Spleen (tissue), 11 donors: ENCODE measurements at regions not wholly inside any gene's neighbourhood (a gene's known extent, or its start where the extent isn't known, plus 50 kb on each side); places are given as distances from the start of the nearest gene placed in this dataset.
"Not testable (repeated sequence)": the region's sequence is repeated elsewhere in the genome, so short reads cannot be mapped to it uniquely, and the experiment has no call there.

ENCODE experiments used
- DNase-seq: peaks from one replicate; pipeline ENCODE4 v3.0.0-alpha.2; 2020
- H3K27ac ChIP-seq, 8 donors: fragments of 200-600 bp; sonication (generic) in 7 of 8; 1 replicate in 4 of 8; 2 replicates in 4 of 8; pipeline versions ENCODE4 v1.5.0 to v1.8.0; 2016 to 2021; ENCODE audit warnings: inconsistent platforms in 4 of 8, mild to moderate bottlenecking in 4 of 8, moderate library complexity in 1 of 8
- H3K27me3 ChIP-seq, 7 donors: fragments of 200-600 bp; sonication (generic) in 6 of 7; replicated peaks in 1 of 7; 1 replicate in 4 of 7; 2 replicates in 3 of 7; pipeline versions ENCODE4 v1.5.0 to v1.8.0; 2016 to 2021; ENCODE audit warnings: inconsistent platforms in 3 of 7, mild to moderate bottlenecking in 1 of 7
- H3K36me3 ChIP-seq, 6 donors: fragments of 200-600 bp; sonication (generic) in 5 of 6; 1 replicate in 4 of 6; 2 replicates in 2 of 6; pipeline versions ENCODE4 v1.5.0 to v1.8.0; 2016 to 2021; ENCODE audit warnings: inconsistent platforms in 2 of 6
- H3K4me1 ChIP-seq, 6 donors: fragments of 200-600 bp; sonication (generic) in 5 of 6; 1 replicate in 3 of 6; 2 replicates in 3 of 6; pipeline versions ENCODE4 v1.5.0 to v1.8.0; 2016 to 2021; ENCODE audit warnings: inconsistent platforms in 3 of 6
- H3K4me3 ChIP-seq, 8 donors: fragments of 200-600 bp; sonication (generic) in 7 of 8; 1 replicate in 4 of 8; 2 replicates in 4 of 8; pipeline versions ENCODE4 v1.5.0 to v1.8.0; 2016 to 2021; ENCODE audit warnings: inconsistent platforms in 4 of 8, mild to moderate bottlenecking in 4 of 8, moderate library complexity in 2 of 8
- H3K9me3 ChIP-seq, 8 donors: fragments of 200-600 bp; sonication (generic) in 7 of 8; 1 replicate in 4 of 8; 2 replicates in 4 of 8; pipeline versions ENCODE4 v1.5.0 to v1.8.0; 2016 to 2021; ENCODE audit warnings: inconsistent platforms in 4 of 8
- CTCF ChIP-seq, 11 experiments: fragments of 200-600 bp in 7 of 11; fragments of 450-650 bp in 4 of 11; sonication (generic) in 4 of 11; IDR thresholded peaks in 8 of 11; conservative IDR thresholded peaks in 3 of 11; 1 replicate in 7 of 11; 2 replicates in 4 of 11; pipeline versions ENCODE4 v1.4.0 to v1.8.0; 2016 to 2021; ENCODE audit warnings: antibody characterized with exemption in 11 of 11, inconsistent platforms in 4 of 11, mild to moderate bottlenecking in 1 of 11
- POLR2A ChIP-seq, 3 donors: fragments of 450-650 bp; IDR thresholded peaks; one replicate each; pipeline ENCODE4 v1.5.1; 2017; ENCODE audit warnings: antibody characterized with exemption in 3 of 3, mild to moderate bottlenecking in 1 of 3
- POLR2AphosphoS5 ChIP-seq, 3 donors: sonication (generic); formaldehyde crosslinking; IDR thresholded peaks; one replicate each; pipeline ENCODE4 v1.5.1; 2017; ENCODE audit warnings: antibody characterized with exemption in 3 of 3
- WGBS, 5 donors: extraction: QIAGEN DNeasy Blood & Tissue Kit in 3 of 5; methylation state at CpG; one replicate each; pipeline versions ENCODE4 v1.1.5 to v1.1.7; 2013 to 2018; 5-methylcytosine and 5-hydroxymethylcytosine counted together
- intact Hi-C: fragments of 100-400 bp; cut with DNase I; formaldehyde crosslinking; loops from one replicate; pipeline ENCODE4 v1.15.0; 2023; ENCODE audit warnings: low total_unique reads
- donor health status: healthy with polysubstance abuse.
- donor health status: DM: no; HTN: no; CAD: no; lungs with moderate emphysema.
- donor health status: DM: no; HTN: no; CAD: no.
- donor health status: Bipolar disorder and iron deficiency.
- donor health status: healthy.
- donor health status: DM: no; HTN: no; CAD: no.
- donor health status: DM: yes; HTN: yes; CAD: no.

DNA sequence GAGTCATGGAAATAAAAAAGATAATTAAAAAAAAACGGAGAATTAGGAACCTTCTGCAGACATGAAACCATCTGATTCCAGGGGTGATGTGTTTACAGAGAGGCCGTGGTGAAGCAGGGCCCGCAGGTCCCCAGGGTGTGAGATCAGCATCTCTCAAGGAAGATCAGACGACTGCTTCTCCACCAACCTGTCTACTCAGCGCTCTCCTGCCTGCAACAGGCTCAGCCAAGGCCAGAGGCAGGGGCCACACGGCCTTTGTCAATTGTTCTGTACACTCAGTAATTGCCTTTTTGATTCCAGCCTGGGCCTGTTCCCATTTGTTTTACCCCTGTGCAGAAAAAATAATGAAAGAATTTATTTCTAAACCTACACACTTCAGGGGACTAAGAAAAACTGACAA is 124.6 kb downstream of the NXPE2 start:
- Histone ChIP-seq H3K27ac (no peak overlapping the region), H3K4me1 (no peaks in the 10 kb centered on the region), H3K36me3 (no peaks in the 10 kb centered on the region), H3K9me3 (peaks cover 0 to 9% (median 0%) of the 10 kb centered on the region in 8 donors), H3K4me3 (no peak overlapping the region), H3K27me3 (peaks cover 0 to 30% (median 0%) of the 10 kb centered on the region in 7 donors)
- DNase-seq, result no peak
- intact Hi-C loops, result no loop called here
- WGBS, 5 donors, result 58 to 68% (median 63%) methylated on average over 6 of the region's 6 CpGs
- TF ChIP-seq CTCF (IDR thresholded peaks at IDR 0.05 in 8 of 11, conservative IDR thresholded peaks at IDR 0.05 in 3 of 11) (no peak), POLR2AphosphoS5 (IDR thresholded peaks at IDR 0.05) (no peak), POLR2A (IDR thresholded peaks at IDR 0.05) (no peak)

DNA sequence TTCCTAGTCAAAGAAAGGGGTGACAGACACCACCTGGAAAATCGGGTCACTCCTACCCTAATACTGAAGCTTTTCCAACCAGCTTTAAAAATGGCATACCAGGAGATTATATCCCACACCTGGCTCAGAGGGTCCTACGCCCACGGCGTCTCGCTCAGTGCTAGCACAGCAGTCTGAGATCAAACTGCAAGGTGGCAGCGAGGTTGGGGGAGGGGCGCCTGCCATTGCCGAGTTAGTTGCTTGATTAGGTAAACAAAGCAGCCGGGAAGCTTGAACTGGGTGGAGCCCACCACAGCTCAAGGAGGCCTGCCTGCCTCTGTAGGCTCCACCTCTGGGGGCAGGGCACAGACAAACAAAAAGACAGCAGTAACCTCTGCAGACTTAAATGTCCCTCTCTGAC is 127.1 kb downstream of the NXPE2 start:
- 50 to 69% (median 66%) methylated on average over 5 to 9 of the region's 9 CpGs for WGBS, 5 donors

GRCh38 chr11:114811971-114812370 is 133.6 kb downstream of the NXPE2 start:
- intact Hi-C loops, result no loop called here
- whole genome bisulfite sequencing, 5 donors, result 83 to 97% (median 87%) methylated on average over 3 of the region's 3 CpGs
- TF ChIP-seq POLR2AphosphoS5 (IDR thresholded peaks at IDR 0.05), result no peak
- no peak for TF ChIP-seq POLR2A (IDR thresholded peaks at IDR 0.05)
- TF ChIP-seq CTCF (IDR thresholded peaks at IDR 0.05 in 8 of 11, conservative IDR thresholded peaks at IDR 0.05 in 3 of 11), result no peak

More for the DNA sequence above, 127.1 kb downstream of the NXPE2 start:
- H3K4me3 ChIP-seq, H3K9me3 ChIP-seq, DNase-seq, intact Hi-C loops, H3K36me3 ChIP-seq, H3K4me1 ChIP-seq, H3K27ac ChIP-seq: not testable (repeated sequence)
- H3K27me3 ChIP-seq, result peaks cover 0 to 15% (median 0%) of the 10 kb centered on the region in 7 donors

DNA sequence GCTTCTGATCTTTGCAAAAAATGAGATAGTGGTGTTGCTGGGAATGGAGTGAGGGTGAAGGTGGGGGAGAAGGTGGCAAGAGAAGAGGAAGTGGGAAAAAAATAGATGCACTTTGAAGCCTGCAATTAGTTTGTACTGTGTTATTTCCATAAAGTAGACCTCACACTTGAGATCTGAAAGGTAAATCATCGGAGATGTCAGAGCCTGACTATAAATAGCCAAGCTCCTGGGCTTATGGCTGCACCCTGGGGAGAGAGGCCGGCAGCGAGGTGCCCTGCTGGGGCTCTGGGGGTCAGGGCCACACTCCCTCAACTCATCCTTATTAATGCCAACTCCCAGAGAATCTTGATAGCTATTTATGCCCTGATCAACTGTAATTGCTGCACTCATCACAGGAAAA is 134.4 kb downstream of the NXPE2 start:
- WGBS, 5 donors, result 29 to 64% (median 49%) methylated on average over 3 of the region's 3 CpGs
- DNase-seq, result no peak

More at GRCh38 chr11:114811971-114812370, 133.6 kb downstream of the NXPE2 start:
- Histone ChIP-seq H3K9me3 (no peaks in the 10 kb centered on the region), H3K4me1 (no peaks in the 10 kb centered on the region), H3K4me3 (no peak overlapping the region), H3K36me3 (no peaks in the 10 kb centered on the region), H3K27ac (no peak overlapping the region), H3K27me3 (peaks cover 0 to 6% (median 0%) of the 10 kb centered on the region in 7 donors)
- DNase-seq, result no peak

More for the DNA sequence above, 134.4 kb downstream of the NXPE2 start:
- intact Hi-C loops, result no loop called here
- Histone ChIP-seq H3K36me3 (no peaks in the 10 kb centered on the region), H3K4me3 (no peak overlapping the region), H3K27me3 (peaks cover 0 to 14% (median 0%) of the 10 kb centered on the region in 7 donors), H3K4me1 (no peaks in the 10 kb centered on the region), H3K27ac (no peak overlapping the region), H3K9me3 (no peaks in the 10 kb centered on the region)
- TF ChIP-seq CTCF (IDR thresholded peaks at IDR 0.05 in 8 of 11, conservative IDR thresholded peaks at IDR 0.05 in 3 of 11) (no peak), POLR2AphosphoS5 (IDR thresholded peaks at IDR 0.05) (no peak), POLR2A (IDR thresholded peaks at IDR 0.05) (no peak)
